ENCODE measurements at regions not wholly inside any gene's neighbourhood (a gene's known extent, or its start where the extent isn't known, plus 50 kb on each side); places are given as distances from the start of the nearest gene placed in this dataset.

GRCh38 chr3:16119887-16120286 lies 54.6 kb upstream of the GALNT15 start:
- no peak for DNase-seq

DNA sequence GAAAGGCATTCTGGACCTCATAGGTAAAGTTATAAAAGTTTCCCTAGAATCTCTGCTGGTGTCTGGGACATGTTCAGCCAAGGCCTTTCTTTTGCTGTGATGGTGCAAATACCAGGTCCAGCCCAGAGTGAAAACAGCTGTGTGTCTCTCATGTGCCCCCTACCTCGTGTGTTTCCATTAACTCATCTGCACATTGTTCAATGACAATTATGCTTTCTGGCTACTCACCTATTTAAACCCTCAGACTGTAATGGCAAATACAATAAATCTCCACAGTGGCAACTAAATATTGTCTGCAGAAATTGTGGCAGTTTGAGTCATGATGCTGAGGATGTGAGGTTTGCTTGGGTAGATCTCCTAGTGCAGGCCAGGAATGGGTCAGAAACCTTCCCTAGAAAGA lies 53.1 kb upstream of the GALNT15 start:
- no peak for DNase-seq

DNA sequence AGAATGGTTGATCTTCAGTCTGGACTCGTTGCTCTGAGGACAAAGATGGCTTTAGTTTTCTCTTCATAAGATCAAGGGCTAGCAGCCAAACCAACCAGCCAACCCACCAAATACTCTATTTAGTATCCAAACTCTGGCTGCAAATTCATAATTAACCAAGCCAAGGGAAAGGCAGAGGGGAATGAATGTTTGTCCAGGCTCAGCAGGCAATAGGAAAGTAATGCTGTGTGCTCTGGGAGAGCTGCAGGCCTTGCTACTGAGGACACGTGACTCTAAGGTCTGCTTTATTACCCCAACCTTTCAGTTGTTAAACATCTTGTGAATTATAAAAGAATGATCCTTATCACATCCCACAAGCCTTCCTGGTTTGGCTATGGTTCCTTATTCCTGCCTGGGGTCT lies 52.3 kb upstream of the GALNT15 start:
- no peak for DNase-seq

DNA sequence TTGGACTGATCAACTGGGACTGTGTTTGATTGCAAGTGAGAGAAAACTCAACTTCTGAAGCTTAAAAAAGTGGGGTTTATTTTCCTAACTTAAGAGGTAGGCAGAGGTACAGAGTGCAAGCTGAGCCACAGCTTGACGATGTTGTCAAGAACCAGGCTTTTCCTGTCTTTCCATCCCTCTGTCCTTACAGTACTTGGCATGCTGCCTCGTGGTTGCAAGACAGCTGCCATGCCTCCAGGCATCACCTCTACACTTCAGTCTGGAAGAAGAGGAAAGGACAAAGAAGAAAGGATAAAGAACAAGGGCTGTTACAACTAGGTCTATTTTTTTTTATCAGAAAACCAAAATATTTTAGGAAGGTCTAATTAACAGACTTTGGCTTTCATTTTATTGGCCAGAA lies 51.8 kb upstream of the GALNT15 start:
- DNase-seq: no peak

DNA sequence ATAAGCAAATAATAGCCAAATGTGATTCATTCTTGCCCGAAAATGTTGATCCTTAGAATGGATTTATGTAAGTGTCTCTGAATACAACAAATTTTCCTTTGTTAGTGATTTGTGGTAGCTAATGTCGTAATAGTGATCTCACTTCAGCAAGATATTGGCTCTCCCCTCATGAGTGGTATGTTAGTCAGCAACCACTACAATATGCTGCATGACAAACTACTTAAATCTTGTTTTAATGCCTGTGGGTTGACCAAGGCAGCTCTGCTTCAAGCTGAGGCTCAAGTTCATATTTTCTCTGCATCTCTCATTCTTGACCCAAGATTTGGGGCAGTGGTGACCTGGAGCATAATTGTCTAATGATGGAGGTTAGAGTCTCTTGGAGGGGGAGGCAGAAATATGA lies 49.8 kb upstream of the GALNT15 start:
- DNase-seq: no peak
